Neural cell (in vitro differentiated cells): ENCODE measurements at regions not wholly inside any gene's neighbourhood (a gene's known extent, or its start where the extent isn't known, plus 50 kb on each side); places are given as distances from the start of the nearest gene placed in this dataset.
"Not testable (repeated sequence)": the region's sequence is repeated elsewhere in the genome, so short reads cannot be mapped to it uniquely, and the experiment has no call there.

Experiments
- H2AFZ ChIP-seq: fragments of 200-600, 300-800 bp; sonication (generic), shearing (Covaris generic); 2 replicates; pipeline ENCODE4 v1.6.0; 2014; ENCODE audit warnings: low read depth, mild to moderate bottlenecking, antibody characterized with exemption, low read length, moderate library complexity
- H3F3A ChIP-seq: fragments of 200-600 bp; shearing (Covaris generic); 2 replicates; pipeline ENCODE4 v1.6.1; 2016; ENCODE audit warnings: mild to moderate bottlenecking, moderate library complexity, mixed read lengths, antibody characterized with exemption, low read length; ENCODE audit not compliant: insufficient read depth, poor library complexity, severe bottlenecking
- H3K27ac ChIP-seq: fragments of 200-600, 300-800 bp; sonication (generic), shearing (Covaris generic); 2 replicates; pipeline ENCODE4 v1.5.1; 2014; ENCODE audit warnings: mild to moderate bottlenecking, low read length, moderate library complexity
- H3K27me3 ChIP-seq: fragments of 300-800, 200-600 bp; sonication (generic), shearing (Covaris generic); 2 replicates; pipeline ENCODE4 v1.6.0; 2014; ENCODE audit warnings: mild to moderate bottlenecking, low read depth, low read length, moderate library complexity; ENCODE audit not compliant: insufficient read depth
- H3K36me3 ChIP-seq: fragments of 300-800, 200-600 bp; sonication (generic), shearing (Covaris generic); 2 replicates; pipeline ENCODE4 v1.5.1; 2014; ENCODE audit warnings: mild to moderate bottlenecking, antibody characterized with exemption, low read length, moderate library complexity; ENCODE audit not compliant: insufficient read depth
- H3K4me2 ChIP-seq: fragments of 300-800, 200-600 bp; sonication (generic), shearing (Covaris generic); 2 replicates; pipeline ENCODE4 v1.6.0; 2014; ENCODE audit warnings: mild to moderate bottlenecking, low read length
- H3K4me3 ChIP-seq: fragments of 300-800, 200-600 bp; sonication (generic), shearing (Covaris generic); 2 replicates; pipeline ENCODE4 v1.5.1; 2014; ENCODE audit warnings: mild to moderate bottlenecking, low read length, moderate library complexity
- H3K79me2 ChIP-seq: fragments of 200-600 bp; shearing (Covaris generic); replicated peaks from 2 replicates; pipeline ENCODE4 v1.6.0; 2014; ENCODE audit warnings: mild to moderate bottlenecking, low read length, moderate library complexity; ENCODE audit not compliant: insufficient read depth
- H3K9ac ChIP-seq: fragments of 300-800, 200-600 bp; sonication (generic), shearing (Covaris generic); 2 replicates; pipeline ENCODE4 v1.6.1; 2016; ENCODE audit warnings: mild to moderate bottlenecking, low read length, mixed read lengths
- H3K9me2 ChIP-seq: fragments of 200-600 bp; shearing (Covaris generic); 2 replicates; pipeline ENCODE4 v1.6.1; 2016; ENCODE audit warnings: mild to moderate bottlenecking, low read length, mixed read lengths; ENCODE audit not compliant: insufficient read depth
- H3K9me3 ChIP-seq: fragments of 200-600, 300-800 bp; sonication (generic), shearing (Covaris generic); 2 replicates; pipeline ENCODE4 v1.6.1; 2016; ENCODE audit warnings: mild to moderate bottlenecking, mixed run types, low read length, moderate library complexity, mixed read lengths
- H4K20me1 ChIP-seq: fragments of 200-600 bp; shearing (Covaris generic); 2 replicates; pipeline ENCODE4 v1.6.1; 2016; ENCODE audit warnings: mild to moderate bottlenecking, mixed run types; ENCODE audit not compliant: insufficient read depth
- CTCF ChIP-seq: fragments of 450-650 bp; IDR thresholded peaks from 2 replicates; pipeline ENCODE4 v1.5.1; 2014; ENCODE audit warnings: antibody characterized with exemption, mild to moderate bottlenecking, moderate library complexity; ENCODE audit not compliant: poor library complexity, severe bottlenecking
- EP300 ChIP-seq: fragments of 450-650 bp; conservative IDR thresholded peaks from 2 replicates; pipeline ENCODE4 v1.6.1; 2014; ENCODE audit warnings: antibody characterized with exemption, mild to moderate bottlenecking, moderate library complexity; ENCODE audit not compliant: poor library complexity, severe bottlenecking
- EZH2 ChIP-seq: fragments of 200-600, 300-800 bp; shearing (Covaris generic), sonication (generic); IDR thresholded peaks from 2 replicates; pipeline ENCODE4 v1.6.1; 2014; ENCODE audit warnings: antibody characterized with exemption, low read length, borderline replicate concordance, mild to moderate bottlenecking; ENCODE audit not compliant: insufficient read depth, poor library complexity, severe bottlenecking
- POLR2AphosphoS5 ChIP-seq: IDR thresholded peaks from 2 replicates; pipeline ENCODE4 v1.6.1; 2012
- RAD21 ChIP-seq: fragments of 450-650 bp; conservative IDR thresholded peaks from 2 replicates; pipeline ENCODE4 v1.6.1; 2014; ENCODE audit warnings: antibody characterized with exemption, mild to moderate bottlenecking, moderate library complexity
- SMC3 ChIP-seq: fragments of 450-650 bp; conservative IDR thresholded peaks from 2 replicates; pipeline ENCODE4 v1.6.1; 2014; ENCODE audit warnings: antibody characterized with exemption, mild to moderate bottlenecking, moderate library complexity; ENCODE audit not compliant: poor library complexity
- TAF1 ChIP-seq: IDR thresholded peaks from 2 replicates; pipeline ENCODE4 v1.6.1; 2012; ENCODE audit warnings: low read depth
- TF ChIP-seq, protein P1 (sequence below): IDR thresholded peaks from 2 replicates; pipeline ENCODE4 v1.6.1; 2012; ENCODE audit warnings: borderline replicate concordance

- TF ChIP-seq CTCF (no peak), RAD21 (no peak), SMC3 (no peak), EZH2 (no peak), EP300 (no peak), TAF1 (no peak)
- H2AFZ ChIP-seq: no peak overlapping the region
Measured at GRCh38 chr3:193060748-193061546, 143.3 kb upstream of the MB21D2 start.

DNA sequence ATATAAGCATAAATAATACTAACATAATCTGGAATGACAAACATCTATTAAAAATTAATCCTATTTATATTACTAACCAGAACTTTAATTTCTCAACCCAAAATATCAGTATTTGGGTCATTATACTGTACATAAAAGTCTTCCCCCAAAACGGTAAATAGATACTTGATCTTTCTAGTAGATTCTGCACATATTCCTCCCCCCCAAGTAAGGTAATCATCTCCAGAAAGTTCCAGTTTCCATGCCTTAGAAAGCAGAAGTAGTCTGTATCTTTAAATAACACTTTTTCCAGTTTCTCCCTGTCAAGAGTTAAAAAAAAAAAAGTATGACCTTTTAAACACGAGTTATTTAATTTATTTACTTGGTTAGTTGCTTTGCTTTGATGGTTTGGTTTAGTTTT, 150.7 kb upstream of the MB21D2 start:
- Histone ChIP-seq H3K9me3 (no peaks in the 10 kb centered on the region), H3K27me3 (no peaks in the 10 kb centered on the region), H2AFZ (no peak overlapping the region), H3K9me2 (no peaks in the 10 kb centered on the region), H3F3A (no peaks in the 10 kb centered on the region), H3K79me2 (no peaks in the 10 kb centered on the region), H3K36me3 (no peaks in the 10 kb centered on the region), H3K9ac (no peak overlapping the region), H3K27ac (no peak overlapping the region), H4K20me1 (no peaks in the 10 kb centered on the region), H3K4me3 (no peak overlapping the region), H3K4me2 (no peak overlapping the region)
- TF ChIP-seq, protein P1, sequence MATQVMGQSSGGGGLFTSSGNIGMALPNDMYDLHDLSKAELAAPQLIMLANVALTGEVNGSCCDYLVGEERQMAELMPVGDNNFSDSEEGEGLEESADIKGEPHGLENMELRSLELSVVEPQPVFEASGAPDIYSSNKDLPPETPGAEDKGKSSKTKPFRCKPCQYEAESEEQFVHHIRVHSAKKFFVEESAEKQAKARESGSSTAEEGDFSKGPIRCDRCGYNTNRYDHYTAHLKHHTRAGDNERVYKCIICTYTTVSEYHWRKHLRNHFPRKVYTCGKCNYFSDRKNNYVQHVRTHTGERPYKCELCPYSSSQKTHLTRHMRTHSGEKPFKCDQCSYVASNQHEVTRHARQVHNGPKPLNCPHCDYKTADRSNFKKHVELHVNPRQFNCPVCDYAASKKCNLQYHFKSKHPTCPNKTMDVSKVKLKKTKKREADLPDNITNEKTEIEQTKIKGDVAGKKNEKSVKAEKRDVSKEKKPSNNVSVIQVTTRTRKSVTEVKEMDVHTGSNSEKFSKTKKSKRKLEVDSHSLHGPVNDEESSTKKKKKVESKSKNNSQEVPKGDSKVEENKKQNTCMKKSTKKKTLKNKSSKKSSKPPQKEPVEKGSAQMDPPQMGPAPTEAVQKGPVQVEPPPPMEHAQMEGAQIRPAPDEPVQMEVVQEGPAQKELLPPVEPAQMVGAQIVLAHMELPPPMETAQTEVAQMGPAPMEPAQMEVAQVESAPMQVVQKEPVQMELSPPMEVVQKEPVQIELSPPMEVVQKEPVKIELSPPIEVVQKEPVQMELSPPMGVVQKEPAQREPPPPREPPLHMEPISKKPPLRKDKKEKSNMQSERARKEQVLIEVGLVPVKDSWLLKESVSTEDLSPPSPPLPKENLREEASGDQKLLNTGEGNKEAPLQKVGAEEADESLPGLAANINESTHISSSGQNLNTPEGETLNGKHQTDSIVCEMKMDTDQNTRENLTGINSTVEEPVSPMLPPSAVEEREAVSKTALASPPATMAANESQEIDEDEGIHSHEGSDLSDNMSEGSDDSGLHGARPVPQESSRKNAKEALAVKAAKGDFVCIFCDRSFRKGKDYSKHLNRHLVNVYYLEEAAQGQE: no peak
- TF ChIP-seq EP300 (no peak), POLR2AphosphoS5 (no peak), EZH2 (no peak), TAF1 (no peak), CTCF (no peak)

More at GRCh38 chr3:193060748-193061546, 143.3 kb upstream of the MB21D2 start:
- Histone ChIP-seq H3K9me3 (no peaks in the 10 kb centered on the region), H3K27ac (no peak overlapping the region), H3K9me2 (no peaks in the 10 kb centered on the region), H3K27me3 (no peaks in the 10 kb centered on the region), H3K36me3 (no peaks in the 10 kb centered on the region), H3K4me2 (no peak overlapping the region), H3F3A (no peaks in the 10 kb centered on the region), H4K20me1 (no peaks in the 10 kb centered on the region), H3K4me3 (no peak overlapping the region), H3K9ac (no peak overlapping the region), H3K79me2 (no peaks in the 10 kb centered on the region)

DNA sequence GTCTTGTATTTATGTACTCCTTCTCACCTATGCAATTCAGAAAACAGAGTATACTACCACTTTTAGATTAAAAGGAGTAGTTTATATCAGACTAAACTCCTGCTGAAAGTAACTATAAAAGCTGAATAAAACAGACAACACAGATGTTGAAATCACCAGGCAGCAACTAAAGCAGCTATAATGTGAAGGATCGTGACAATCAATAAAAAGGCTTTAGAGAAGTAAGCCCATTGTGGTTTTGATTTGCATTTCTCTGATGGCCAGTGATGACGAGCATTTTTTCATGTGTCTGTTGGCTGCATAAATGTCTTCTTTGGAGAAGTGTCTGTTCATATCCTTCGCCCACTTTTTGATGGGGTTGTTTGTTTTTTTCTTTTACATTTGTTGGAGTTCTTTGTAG, 152.1 kb upstream of the MB21D2 start:
- H3K9ac ChIP-seq, H3K27ac ChIP-seq, H3K4me2 ChIP-seq, H3K36me3 ChIP-seq, H3K9me2 ChIP-seq, H3K4me3 ChIP-seq, H3K79me2 ChIP-seq, H2AFZ ChIP-seq, H3K9me3 ChIP-seq, H4K20me1 ChIP-seq, H3K27me3 ChIP-seq, H3F3A ChIP-seq: not testable (repeated sequence)
